PC-3 (cell line): ENCODE measurements at regions not wholly inside any gene's neighbourhood (a gene's known extent, or its start where the extent isn't known, plus 50 kb on each side); places are given as distances from the start of the nearest gene placed in this dataset.

Experiments
- EZH2phosphoT487 ChIP-seq: fragments of 300-600 bp; sonication (generic); IDR thresholded peaks from 2 replicates; pipeline ENCODE4 v1.6.1; 2018; ENCODE audit warnings: mild to moderate bottlenecking, antibody characterized with exemption, low read length, borderline replicate concordance
- TF ChIP-seq, protein P1 (sequence below): fragments of 300-600 bp; sonication (generic); conservative IDR thresholded peaks from 2 replicates; pipeline ENCODE4 v1.5.1; 2017; ENCODE audit warnings: antibody characterized with exemption, low read depth, mild to moderate bottlenecking, low read length

- no peak for TF ChIP-seq EZH2phosphoT487
- TF ChIP-seq, protein P1, sequence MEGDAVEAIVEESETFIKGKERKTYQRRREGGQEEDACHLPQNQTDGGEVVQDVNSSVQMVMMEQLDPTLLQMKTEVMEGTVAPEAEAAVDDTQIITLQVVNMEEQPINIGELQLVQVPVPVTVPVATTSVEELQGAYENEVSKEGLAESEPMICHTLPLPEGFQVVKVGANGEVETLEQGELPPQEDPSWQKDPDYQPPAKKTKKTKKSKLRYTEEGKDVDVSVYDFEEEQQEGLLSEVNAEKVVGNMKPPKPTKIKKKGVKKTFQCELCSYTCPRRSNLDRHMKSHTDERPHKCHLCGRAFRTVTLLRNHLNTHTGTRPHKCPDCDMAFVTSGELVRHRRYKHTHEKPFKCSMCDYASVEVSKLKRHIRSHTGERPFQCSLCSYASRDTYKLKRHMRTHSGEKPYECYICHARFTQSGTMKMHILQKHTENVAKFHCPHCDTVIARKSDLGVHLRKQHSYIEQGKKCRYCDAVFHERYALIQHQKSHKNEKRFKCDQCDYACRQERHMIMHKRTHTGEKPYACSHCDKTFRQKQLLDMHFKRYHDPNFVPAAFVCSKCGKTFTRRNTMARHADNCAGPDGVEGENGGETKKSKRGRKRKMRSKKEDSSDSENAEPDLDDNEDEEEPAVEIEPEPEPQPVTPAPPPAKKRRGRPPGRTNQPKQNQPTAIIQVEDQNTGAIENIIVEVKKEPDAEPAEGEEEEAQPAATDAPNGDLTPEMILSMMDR: no peak
Measured at GRCh38 chr2:206875701-206876100, 63.6 kb upstream of the CPO start.
